OCI-LY7 (cell line): ENCODE measurements at regions not wholly inside any gene's neighbourhood (a gene's known extent, or its start where the extent isn't known, plus 50 kb on each side); places are given as distances from the start of the nearest gene placed in this dataset.

Source experiments
- BruUV-seq: library from RNA; stranded (reverse); fragments of 400-500 nt; replicated peaks from 2 replicates; lab custom pipeline; 2021; lab: Mats Ljungman, UMichigan
- CTCF ChIA-PET: fragments of 300-600 bp; sonication (Branson Sonifier 250); formaldehyde crosslinking; loops from one replicate; lab custom pipeline; 2022; ENCODE audit warnings: antibody characterized with exemption; ENCODE audit not compliant: unreplicated experiment; lab: Charles Lee
- POLR2A ChIA-PET: fragments of 300-600 bp; sonication (Branson Sonifier 250); formaldehyde crosslinking; loops from one replicate; lab custom pipeline; 2022; ENCODE audit warnings: antibody characterized with exemption; lab: Charles Lee
- DNase-seq: peaks from one replicate; pipeline ENCODE4 v3.0.0-alpha.2; 2015; ENCODE audit warnings: low spot score
- H2AFZ ChIP-seq: fragments of 200-600 bp; sonication (generic), shearing (Covaris generic); 2 replicates; pipeline ENCODE4 v1.6.1; 2014; ENCODE audit warnings: mild to moderate bottlenecking, antibody characterized with exemption, low read length, moderate library complexity
- H3K27ac ChIP-seq: fragments of 200-600 bp; sonication (generic); 2 replicates; pipeline ENCODE4 v1.5.1; 2014; ENCODE audit warnings: mixed run types, low read depth, mild to moderate bottlenecking, moderate library complexity, low read length, inconsistent platforms; ENCODE audit not compliant: poor library complexity, severe bottlenecking
- H3K36me3 ChIP-seq: fragments of 200-600 bp; sonication (generic); 2 replicates; pipeline ENCODE4 v1.6.1; 2014; ENCODE audit warnings: mild to moderate bottlenecking, antibody characterized with exemption, low read length, moderate library complexity, mixed read lengths; ENCODE audit not compliant: insufficient read depth
- H3K4me1 ChIP-seq: fragments of 200-600 bp; sonication (generic); 2 replicates; pipeline ENCODE4 v1.5.1; 2014; ENCODE audit warnings: mild to moderate bottlenecking, low read length; ENCODE audit not compliant: insufficient read depth, poor library complexity, severe bottlenecking
- H3K4me2 ChIP-seq: fragments of 200-600 bp; sonication (generic); 2 replicates; pipeline ENCODE4 v1.6.1; 2014; ENCODE audit warnings: mild to moderate bottlenecking, low read length
- H3K4me3 ChIP-seq: fragments of 200-600 bp; sonication (generic); 2 replicates; pipeline ENCODE4 v1.5.1; 2014; ENCODE audit warnings: mild to moderate bottlenecking, low read depth, low read length; ENCODE audit not compliant: poor library complexity, severe bottlenecking
- H3K79me2 ChIP-seq: fragments of 200-600 bp; sonication (generic); 2 replicates; pipeline ENCODE4 v1.6.1; 2016; ENCODE audit warnings: low read depth, mild to moderate bottlenecking, low read length, moderate library complexity, mixed read lengths; ENCODE audit not compliant: insufficient read depth
- H3K9me2 ChIP-seq: fragments of 200-600 bp; sonication (generic); 2 replicates; pipeline ENCODE4 v1.6.1; 2016; ENCODE audit warnings: mild to moderate bottlenecking, low read length, mixed read lengths; ENCODE audit not compliant: insufficient read depth
- H3K9me3 ChIP-seq: fragments of 200-600 bp; sonication (generic); 2 replicates; pipeline ENCODE4 v1.6.1; 2014; ENCODE audit warnings: mild to moderate bottlenecking, mixed run types, low read length, mixed read lengths
- H4K20me1 ChIP-seq: fragments of 200-600 bp; sonication (generic); 2 replicates; pipeline ENCODE4 v1.6.1; 2014; ENCODE audit warnings: mild to moderate bottlenecking, antibody characterized with exemption, low read length, moderate library complexity, mixed read lengths; ENCODE audit not compliant: insufficient read depth
- CTCF ChIP-seq: fragments of 200-600 bp; sonication (generic); conservative IDR thresholded peaks from 2 replicates; pipeline ENCODE4 v1.5.1; 2014; ENCODE audit warnings: mild to moderate bottlenecking, antibody characterized with exemption, low read length, moderate library complexity, mixed read lengths
- EZH2phosphoT487 ChIP-seq: fragments of 200-600 bp; sonication (generic); IDR thresholded peaks from 2 replicates; pipeline ENCODE4 v1.6.1; 2018; ENCODE audit warnings: low read depth, borderline replicate concordance, mild to moderate bottlenecking, mixed run types, antibody characterized with exemption, low read length, moderate library complexity, mixed read lengths
- intact Hi-C: fragments of 100-400 bp; cut with micrococcal nuclease; formaldehyde crosslinking; loops from one replicate; pipeline ENCODE4 v1.10.0; 2022; ENCODE audit not compliant: unreplicated experiment

- no peak overlapping the region for H2AFZ ChIP-seq
- DNase-seq = no peak
- ChIA-PET CTCF (no interaction called here), POLR2A (interaction anchor here (0.6 kb wide), 1 partner anchor 495 kb away, joined by 3 read pairs; no protein-coding TSS in a partner anchor)
- no peak for TF ChIP-seq CTCF
- TF ChIP-seq EZH2phosphoT487 = no peak
- BruUV-seq = no TSS peak
- H3K27ac ChIP-seq = no peak overlapping the region
- H3K4me3 ChIP-seq = peak overlapping the region; percentile 15
- peak overlapping the region; percentile 29; the same call in 1 of the 2 replicates for H3K4me2 ChIP-seq
- H3K79me2 ChIP-seq = no peaks in the 10 kb centered on the region
- intact Hi-C loops = no loop called here
- no peaks in the 10 kb centered on the region for H3K4me1 ChIP-seq
- H3K9me3 ChIP-seq = no peaks in the 10 kb centered on the region
- H4K20me1 ChIP-seq = no peaks in the 10 kb centered on the region
- no peaks in the 10 kb centered on the region for H3K9me2 ChIP-seq
- no peaks in the 10 kb centered on the region for H3K36me3 ChIP-seq
Observed at GRCh38 chr3:186413615-186414415, 51.8 kb upstream of the DGKG start.

- H3K9me3 ChIP-seq = no peaks in the 10 kb centered on the region
- H3K9me2 ChIP-seq = no peaks in the 10 kb centered on the region
- no TSS peak for BruUV-seq
- no peaks in the 10 kb centered on the region for H3K36me3 ChIP-seq
- H4K20me1 ChIP-seq = no peaks in the 10 kb centered on the region
- no peak for DNase-seq
- no peak overlapping the region for H3K4me2 ChIP-seq
- no peak overlapping the region for H2AFZ ChIP-seq
- CTCF ChIA-PET = no interaction called here
- POLR2A ChIA-PET = interaction anchor here (0.6 kb wide), 1 partner anchor 13 kb away, joined by 3 read pairs; no protein-coding TSS in a partner anchor
- no peak overlapping the region for H3K4me3 ChIP-seq
- no peaks in the 10 kb centered on the region for H3K79me2 ChIP-seq
- no peaks in the 10 kb centered on the region for H3K4me1 ChIP-seq
- TF ChIP-seq CTCF (no peak), EZH2phosphoT487 (no peak)
- intact Hi-C loops = no loop called here
- no peak overlapping the region for H3K27ac ChIP-seq
Observed at GRCh38 chr3:186411994-186412393, 50.0 kb upstream of the DGKG start.
